Activated T-cell treated with anti-CD3 and anti-CD28 coated beads for 24 hours (primary cell): ENCODE measurements at regions not wholly inside any gene's neighbourhood (a gene's known extent, or its start where the extent isn't known, plus 50 kb on each side); places are given as distances from the start of the nearest gene placed in this dataset.
"Not testable (repeated sequence)": the region's sequence is repeated elsewhere in the genome, so short reads cannot be mapped to it uniquely, and the experiment has no call there.

ENCODE experiments used
- DNase-seq: peaks from one replicate; pipeline ENCODE4 v3.0.0-alpha.2; 2020; ENCODE audit warnings: low read depth

- DNase-seq, result no peak
Observed at GRCh38 chr2:40700231-40700954, 248.5 kb upstream of the SLC8A1 start.

- not testable (repeated sequence) for DNase-seq
Observed at GRCh38 chr2:40712197-40712894, 260.5 kb upstream of the SLC8A1 start.

DNA sequence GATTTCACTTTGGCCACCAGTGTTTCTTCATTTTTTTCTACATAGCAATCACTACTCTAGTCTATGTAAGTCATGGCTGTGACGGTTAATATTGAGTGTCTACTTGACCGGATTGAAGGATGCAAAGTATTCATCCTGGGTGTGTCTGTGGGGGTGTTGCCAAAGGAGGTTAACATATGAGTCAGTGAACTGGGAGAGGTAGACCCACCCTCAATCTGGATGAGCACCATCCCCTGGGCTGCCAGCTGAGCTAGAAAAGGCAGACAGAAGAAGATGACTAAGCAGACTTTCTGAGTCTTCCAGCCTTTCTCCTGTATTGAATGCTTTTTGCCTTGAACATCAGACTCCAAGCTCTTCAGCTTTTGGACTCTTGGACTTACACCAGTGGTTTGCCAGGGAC, 265.0 kb upstream of the SLC8A1 start:
- DNase-seq, result no peak

GRCh38 chr2:40719414-40719813, 267.5 kb upstream of the SLC8A1 start:
- DNase-seq, result no peak

DNA sequence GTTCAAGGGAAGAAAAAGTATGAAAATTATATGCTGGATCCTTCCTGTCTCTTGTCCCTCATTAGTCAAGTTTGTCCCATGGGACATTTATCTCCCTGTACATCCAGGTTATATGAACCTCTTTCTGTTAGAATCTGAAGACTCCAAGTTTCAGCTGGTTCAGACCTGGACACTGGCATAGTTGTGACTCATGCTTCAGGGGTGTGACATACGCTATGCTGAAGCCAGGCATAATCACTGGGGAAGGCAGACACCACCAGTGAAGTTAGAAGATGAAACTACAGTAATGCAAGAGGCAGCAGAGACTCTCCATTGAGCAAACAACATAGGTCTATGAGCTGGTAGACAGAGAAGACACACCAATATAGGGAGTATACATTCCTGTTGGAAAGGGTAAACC, 269.7 kb upstream of the SLC8A1 start:
- DNase-seq, result no peak

DNA sequence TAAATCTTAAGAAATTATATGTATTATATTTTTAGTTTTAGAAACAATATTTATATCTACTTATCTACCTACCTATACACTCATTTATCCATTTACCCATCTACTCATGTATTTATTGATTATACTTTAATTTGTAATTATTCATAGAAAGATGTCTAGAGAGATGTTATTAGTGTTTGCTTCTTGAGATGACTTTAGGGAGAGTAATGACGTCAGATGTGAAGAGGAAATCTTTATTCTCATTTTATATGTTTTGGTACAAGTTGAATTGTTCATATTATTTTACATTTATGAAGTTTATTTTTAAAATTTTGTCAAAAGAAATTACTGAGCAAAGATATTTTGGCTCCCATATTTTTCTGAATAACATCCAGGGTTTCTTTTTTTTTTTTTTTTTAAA, 271.3 kb upstream of the SLC8A1 start:
- no peak for DNase-seq

DNA sequence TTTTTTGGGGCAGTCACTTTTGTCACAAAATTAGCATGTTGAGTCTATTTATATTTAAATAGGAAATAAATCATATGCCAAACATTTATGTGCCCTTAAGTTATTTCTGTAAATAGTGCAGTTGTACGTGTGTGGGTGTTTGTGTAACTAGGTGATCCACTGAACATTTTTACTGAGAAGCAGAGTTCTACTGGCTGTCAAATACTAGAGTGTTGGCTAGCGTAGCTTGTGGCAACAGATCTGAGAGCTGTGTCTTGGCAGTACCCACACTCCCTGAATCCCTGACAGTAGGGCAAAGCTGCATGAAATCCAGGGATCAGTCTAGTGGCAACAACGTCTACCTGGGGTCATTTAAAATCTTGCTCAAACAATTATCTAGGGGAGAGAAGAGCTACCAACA, 273.1 kb upstream of the SLC8A1 start:
- no peak for DNase-seq

DNA sequence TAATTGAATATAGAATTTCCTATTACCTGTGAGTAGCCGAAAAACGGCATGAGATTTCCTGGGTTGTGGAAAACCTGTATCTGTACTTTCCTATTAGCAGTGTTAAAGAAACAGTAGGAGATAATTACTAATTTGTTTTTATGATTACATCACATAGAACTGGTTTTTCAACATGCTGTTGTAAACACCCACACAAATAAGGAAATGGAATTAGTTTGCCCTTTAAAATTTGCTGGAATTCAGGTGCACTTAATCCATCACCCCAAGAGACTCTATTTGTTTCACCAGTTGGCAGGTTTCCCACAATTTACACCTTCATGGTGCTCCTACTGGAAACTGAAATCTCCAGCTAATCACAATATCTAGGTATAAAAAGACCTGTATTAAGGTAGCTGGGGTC, 274.1 kb upstream of the SLC8A1 start:
- DNase-seq, result no peak

DNA sequence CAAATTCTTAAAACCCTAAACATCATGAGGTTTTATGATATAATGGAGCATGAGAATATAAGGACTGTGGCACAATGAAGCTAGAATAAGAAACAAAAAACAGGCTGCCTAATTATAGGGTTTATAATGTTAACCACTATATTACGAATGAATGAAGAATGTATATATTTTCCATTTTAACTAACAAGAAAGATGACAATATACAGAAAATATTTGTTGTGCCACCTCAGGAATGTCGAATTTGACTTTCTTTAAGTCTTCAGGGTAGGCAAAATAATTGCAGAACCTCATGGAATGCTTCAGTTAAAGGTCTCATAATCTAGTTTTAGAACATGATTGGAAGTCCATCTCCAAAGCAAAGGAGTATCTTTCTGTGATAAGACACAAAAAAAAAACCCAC, 282.9 kb upstream of the SLC8A1 start:
- DNase-seq, result no peak

DNA sequence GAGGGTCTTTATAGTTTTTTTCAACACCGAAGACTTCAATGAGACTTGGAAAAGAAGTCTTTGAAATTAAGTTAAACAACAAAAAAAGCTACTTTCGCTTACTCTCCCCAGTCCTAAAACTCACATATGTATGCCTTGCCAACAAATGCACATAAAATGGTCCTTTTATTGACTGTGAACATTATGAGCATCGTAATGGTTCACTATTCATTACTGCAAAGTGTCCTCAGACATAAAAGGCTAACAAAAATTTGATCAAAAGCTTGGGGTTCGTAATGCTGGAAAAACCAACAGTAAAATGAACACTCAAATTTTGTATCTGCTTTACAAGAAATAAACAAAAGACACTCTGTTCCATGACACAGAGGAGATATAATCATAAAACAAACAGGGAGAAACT, 285.3 kb upstream of the SLC8A1 start:
- DNase-seq, result no peak

- no peak for DNase-seq
Observed at GRCh38 chr2:40740419-40740818, 288.5 kb upstream of the SLC8A1 start.

DNA sequence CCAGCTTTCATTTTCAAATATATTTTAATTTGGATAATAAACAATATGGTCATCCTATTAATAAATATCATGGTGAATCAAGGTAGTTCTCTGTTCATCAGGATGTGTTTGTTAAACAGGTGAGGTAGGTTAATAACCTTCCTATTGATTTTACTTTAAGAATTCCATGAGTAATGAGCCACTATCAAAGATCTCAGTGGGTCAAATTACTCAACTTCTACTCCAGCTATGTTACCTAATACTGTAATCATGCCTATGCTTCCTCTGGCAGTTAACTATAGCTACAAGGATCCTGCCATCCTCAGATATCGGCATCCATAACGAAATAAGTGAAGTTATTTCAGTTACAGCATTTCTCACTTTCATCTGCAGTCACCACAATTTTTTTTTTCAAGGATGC, 289.6 kb upstream of the SLC8A1 start:
- DNase-seq, result no peak

GRCh38 chr2:40746191-40746590, 294.3 kb upstream of the SLC8A1 start:
- no peak for DNase-seq

- DNase-seq, result no peak
Observed at GRCh38 chr2:40751981-40752380, 300.1 kb upstream of the SLC8A1 start.

DNA sequence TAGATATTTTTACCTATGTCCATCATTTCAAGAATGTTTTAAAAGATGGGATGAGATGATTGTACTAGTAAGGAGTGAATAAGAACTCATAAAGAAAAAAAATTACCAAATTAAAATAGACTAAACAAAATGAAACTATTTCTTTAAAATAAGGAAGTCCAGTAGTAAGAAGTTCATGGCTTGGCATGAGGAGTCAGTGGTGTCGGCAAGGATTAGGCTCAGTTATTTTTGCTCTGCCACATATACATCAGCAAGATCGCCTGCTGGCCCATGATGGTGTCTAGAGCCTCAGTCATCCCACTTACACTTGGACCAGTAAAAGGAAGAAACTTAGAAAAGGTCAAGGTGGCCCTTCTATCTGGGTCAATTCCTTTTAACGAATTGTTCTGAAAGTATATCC, 300.9 kb upstream of the SLC8A1 start:
- no peak for DNase-seq

DNA sequence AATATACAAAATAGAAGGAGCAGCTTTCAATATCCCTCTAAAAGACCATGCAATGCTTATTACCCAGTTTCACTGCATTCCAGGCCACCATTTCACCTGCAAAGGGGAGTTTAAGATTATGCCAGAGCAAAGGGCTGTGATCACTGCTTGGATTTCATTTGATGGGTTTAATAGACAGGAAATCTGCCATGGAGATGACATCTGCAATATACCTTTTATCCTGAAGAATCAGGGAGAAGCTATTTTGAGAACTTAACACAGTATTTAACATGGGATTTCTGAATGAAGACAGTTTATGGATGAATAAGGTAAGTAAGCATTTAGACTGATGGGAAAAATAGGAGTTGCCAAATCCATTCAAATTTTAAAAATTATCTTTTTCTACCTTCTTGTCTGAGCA, 303.0 kb upstream of the SLC8A1 start:
- DNase-seq, result no peak

GRCh38 chr2:40758401-40759155, 306.7 kb upstream of the SLC8A1 start:
- DNase-seq, result no peak

GRCh38 chr2:40760071-40760666, 308.3 kb upstream of the SLC8A1 start:
- no peak for DNase-seq

DNA sequence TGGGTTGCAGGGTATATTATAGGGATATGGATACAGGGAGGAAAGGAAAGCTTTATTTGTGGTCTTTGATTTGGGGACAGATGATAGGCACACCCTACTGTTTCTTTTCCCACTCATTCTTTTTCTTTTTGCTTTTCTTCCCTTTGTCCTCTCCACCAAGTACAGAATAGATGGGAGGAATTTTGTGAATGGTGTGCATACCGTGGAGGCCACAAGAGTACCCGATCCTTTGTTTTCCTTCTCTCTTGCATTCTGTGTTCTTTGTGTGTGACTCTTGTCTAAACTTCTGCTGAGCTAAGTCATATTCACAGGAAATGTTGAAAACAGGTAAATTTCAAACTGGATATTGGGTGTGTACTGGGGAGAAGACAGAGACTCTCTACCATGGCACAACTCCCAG, 321.4 kb upstream of the SLC8A1 start:
- DNase-seq, result no peak

DNA sequence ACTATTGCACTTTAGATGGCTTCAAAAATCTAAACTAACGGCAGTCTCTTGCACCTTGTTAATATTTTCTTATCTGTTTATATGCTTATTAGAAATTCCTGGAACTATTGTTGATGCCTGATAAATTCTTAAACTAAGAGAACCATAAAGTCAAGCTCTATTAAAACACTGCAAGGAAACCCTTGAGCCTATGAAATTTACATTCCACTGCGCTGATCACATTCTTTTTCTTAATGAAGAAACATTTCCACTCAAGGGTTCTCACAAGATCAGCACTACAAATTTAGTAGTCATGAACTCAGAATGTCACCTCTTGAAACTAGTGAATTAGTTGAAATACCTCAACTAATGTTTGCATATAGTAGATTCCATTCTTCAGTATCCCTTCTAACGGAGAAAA, 331.8 kb upstream of the SLC8A1 start:
- DNase-seq, result no peak

- no peak for DNase-seq
Observed at GRCh38 chr2:40786636-40787035, 334.7 kb upstream of the SLC8A1 start.

DNA sequence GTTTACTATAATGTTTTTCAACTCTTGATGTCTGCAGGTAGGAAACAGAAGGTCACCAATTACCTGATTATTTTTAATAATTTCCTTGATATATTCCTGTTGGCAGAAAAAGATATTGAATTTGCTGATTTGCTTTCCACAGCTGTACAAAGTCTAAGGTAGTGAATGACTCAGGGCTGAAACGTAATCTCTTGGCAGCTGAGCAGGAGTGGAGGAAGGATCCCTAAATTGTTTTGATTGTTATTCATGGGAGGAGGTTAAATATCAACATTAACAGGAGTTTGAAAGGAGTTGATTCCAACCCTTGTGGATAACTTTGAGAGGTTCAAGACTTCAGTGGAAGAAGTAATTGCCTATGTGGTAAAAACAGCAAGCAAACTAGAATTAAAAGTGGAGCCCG, 345.2 kb upstream of the SLC8A1 start:
- DNase-seq, result no peak

DNA sequence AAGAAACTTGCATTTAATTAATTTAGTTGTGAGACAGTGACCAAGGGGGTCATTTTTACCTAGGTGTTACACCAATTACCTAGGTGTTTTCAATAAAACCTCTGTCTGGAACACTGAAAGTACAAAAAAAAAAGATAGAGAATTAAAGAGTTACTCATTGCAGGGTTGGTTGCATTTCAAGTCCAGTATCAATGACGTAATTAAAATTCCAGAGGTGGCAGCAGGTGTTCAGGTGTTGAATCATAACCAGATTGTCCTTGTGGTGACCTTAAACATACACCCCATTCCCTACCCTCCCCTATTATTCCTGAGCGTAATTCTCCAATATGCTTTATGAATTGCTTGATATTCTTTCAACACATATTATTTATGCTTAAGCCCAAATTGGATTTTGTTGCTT, 352.0 kb upstream of the SLC8A1 start:
- DNase-seq, result no peak
